ENCODE measurements at regions not wholly inside any gene's neighbourhood (a gene's known extent, or its start where the extent isn't known, plus 50 kb on each side); places are given as distances from the start of the nearest gene placed in this dataset.

GRCh38 chr13:80547885-80548825 is 207.2 kb upstream of the SPRY2 start:
- Histone ChIP-seq H4K20me1 (ENCODE audit: insufficient read depth, low read length) (no peaks in the 10 kb centered on the region), H3K27ac (ENCODE audit: low read depth, low read length, poor library complexity, severe bottlenecking) (no peak overlapping the region), H2AFZ (ENCODE audit: low read length) (no peak overlapping the region), H3K4me2 (ENCODE audit: low read length) (no peak overlapping the region), H3K79me2 (ENCODE audit: insufficient read depth, low read depth, low read length) (no peaks in the 10 kb centered on the region), H3K4me1 (ENCODE audit: insufficient read depth, low read length, poor library complexity, severe bottlenecking) (no peaks in the 10 kb centered on the region), H3K4me3 (ENCODE audit: low read depth, low read length, poor library complexity, severe bottlenecking) (no peak overlapping the region), H3K9me2 (ENCODE audit: insufficient read depth, low read length) (no peaks in the 10 kb centered on the region), H3K9me3 (ENCODE audit: low read length) (no peaks in the 10 kb centered on the region), H3K36me3 (ENCODE audit: insufficient read depth, low read length) (no peaks in the 10 kb centered on the region)
- intact Hi-C loops (cut with micrococcal nuclease; ENCODE audit: unreplicated experiment) = no loop called here
- DNase-seq (ENCODE audit: low spot score) = no peak
- CTCF ChIA-PET (ENCODE audit: unreplicated experiment) = no interaction called here
- POLR2A ChIA-PET = interaction anchor here (0.6 kb wide), 1 partner anchor 268 kb away, joined by 3 read pairs; no protein-coding TSS in a partner anchor
- no TSS peak for BruUV-seq (replicated peaks)
- TF ChIP-seq EZH2phosphoT487 (IDR thresholded peaks at IDR 0.05; ENCODE audit: borderline replicate concordance, low read depth, low read length) (no peak), CTCF (conservative IDR thresholded peaks at IDR 0.05; ENCODE audit: low read length) (no peak)

- no peaks in the 10 kb centered on the region for H3K36me3 ChIP-seq (ENCODE audit: insufficient read depth, low read length)
- BruUV-seq (replicated peaks) = no TSS peak
- no peaks in the 10 kb centered on the region for H4K20me1 ChIP-seq (ENCODE audit: insufficient read depth, low read length)
- H2AFZ ChIP-seq (ENCODE audit: low read length) = no peak overlapping the region
- no peak overlapping the region for H3K27ac ChIP-seq (ENCODE audit: low read depth, low read length, poor library complexity, severe bottlenecking)
- intact Hi-C loops (cut with micrococcal nuclease; ENCODE audit: unreplicated experiment) = no loop called here
- no peak for DNase-seq (ENCODE audit: low spot score)
- H3K4me1 ChIP-seq (ENCODE audit: insufficient read depth, low read length, poor library complexity, severe bottlenecking) = no peaks in the 10 kb centered on the region
- H3K79me2 ChIP-seq (ENCODE audit: insufficient read depth, low read depth, low read length) = no peaks in the 10 kb centered on the region
- TF ChIP-seq EZH2phosphoT487 (IDR thresholded peaks at IDR 0.05; ENCODE audit: borderline replicate concordance, low read depth, low read length) = no peak
- TF ChIP-seq CTCF (conservative IDR thresholded peaks at IDR 0.05; ENCODE audit: low read length) = no peak
- H3K9me3 ChIP-seq (ENCODE audit: low read length) = no peaks in the 10 kb centered on the region
- H3K4me3 ChIP-seq (ENCODE audit: low read depth, low read length, poor library complexity, severe bottlenecking) = no peak overlapping the region
- POLR2A ChIA-PET = no interaction called here
- H3K4me2 ChIP-seq (ENCODE audit: low read length) = no peak overlapping the region
- no peaks in the 10 kb centered on the region for H3K9me2 ChIP-seq (ENCODE audit: insufficient read depth, low read length)
- CTCF ChIA-PET (ENCODE audit: unreplicated experiment) = no interaction called here
Observed at GRCh38 chr13:80547341-80547740, 206.4 kb upstream of the SPRY2 start.

GRCh38 chr13:80533175-80533574 is 192.2 kb upstream of the SPRY2 start:
- Histone ChIP-seq H3K27ac (ENCODE audit: low read depth, low read length, poor library complexity, severe bottlenecking) (no peak overlapping the region), H3K4me3 (ENCODE audit: low read depth, low read length, poor library complexity, severe bottlenecking) (no peak overlapping the region), H3K9me2 (ENCODE audit: insufficient read depth, low read length) (no peaks in the 10 kb centered on the region), H3K36me3 (ENCODE audit: insufficient read depth, low read length) (no peaks in the 10 kb centered on the region), H4K20me1 (ENCODE audit: insufficient read depth, low read length) (no peaks in the 10 kb centered on the region), H3K4me2 (ENCODE audit: low read length) (no peak overlapping the region), H3K4me1 (ENCODE audit: insufficient read depth, low read length, poor library complexity, severe bottlenecking) (no peaks in the 10 kb centered on the region), H2AFZ (ENCODE audit: low read length) (no peak overlapping the region), H3K79me2 (ENCODE audit: insufficient read depth, low read depth, low read length) (no peaks in the 10 kb centered on the region), H3K9me3 (ENCODE audit: low read length) (no peaks in the 10 kb centered on the region)
- TF ChIP-seq CTCF (conservative IDR thresholded peaks at IDR 0.05; ENCODE audit: low read length) (no peak), EZH2phosphoT487 (IDR thresholded peaks at IDR 0.05; ENCODE audit: borderline replicate concordance, low read depth, low read length) (no peak)
- intact Hi-C loops (cut with micrococcal nuclease; ENCODE audit: unreplicated experiment) = no loop called here
- CTCF ChIA-PET (ENCODE audit: unreplicated experiment) = no interaction called here
- no peak for DNase-seq (ENCODE audit: low spot score)
- no TSS peak for BruUV-seq (replicated peaks)
- POLR2A ChIA-PET = interaction anchor here (0.7 to 1.3 kb wide), 2 partner anchors 11 to 12 kb away, joined by 3 to 4 read pairs; no protein-coding TSS in a partner anchor
